KMS-11 (cell line): ENCODE measurements at regions not wholly inside any gene's neighbourhood (a gene's known extent, or its start where the extent isn't known, plus 50 kb on each side); places are given as distances from the start of the nearest gene placed in this dataset.

ENCODE experiments used
- H2AFZ ChIP-seq: fragments of 200-600 bp; sonication (generic); 2 replicates; pipeline ENCODE4 v1.6.1; 2016; ENCODE audit warnings: antibody characterized with exemption, mixed run types, low read depth
- H3K27ac ChIP-seq: fragments of 200-600 bp; sonication (generic); 2 replicates; pipeline ENCODE4 v1.6.1; 2016; ENCODE audit warnings: mild to moderate bottlenecking, mixed run types
- H3K27me3 ChIP-seq: fragments of 200-600 bp; sonication (generic); 2 replicates; pipeline ENCODE4 v1.6.1; 2017; ENCODE audit warnings: mild to moderate bottlenecking, low read depth, mixed run types, moderate library complexity; ENCODE audit not compliant: insufficient read depth
- H3K36me3 ChIP-seq: fragments of 200-600 bp; sonication (generic); 2 replicates; pipeline ENCODE4 v1.6.1; 2017; ENCODE audit warnings: mild to moderate bottlenecking, mixed run types; ENCODE audit not compliant: insufficient read depth
- H3K4me1 ChIP-seq: fragments of 200-600 bp; sonication (generic); 2 replicates; pipeline ENCODE4 v1.6.1; 2016; ENCODE audit warnings: mild to moderate bottlenecking, low read depth, mixed run types; ENCODE audit not compliant: poor library complexity, severe bottlenecking
- H3K4me2 ChIP-seq: fragments of 200-600 bp; sonication (generic); 2 replicates; pipeline ENCODE4 v1.7.0; 2016; ENCODE audit warnings: mild to moderate bottlenecking, mixed run types
- H3K4me3 ChIP-seq: fragments of 200-600 bp; sonication (generic); IDR thresholded peaks from 2 replicates; pipeline ENCODE4 v1.6.1; 2017; ENCODE audit warnings: low read depth, low read length, mixed read lengths; ENCODE audit not compliant: insufficient read depth
- H3K79me2 ChIP-seq: fragments of 200-600 bp; sonication (generic); 2 replicates; pipeline ENCODE4 v1.6.1; 2016; ENCODE audit warnings: low read depth, mixed run types; ENCODE audit not compliant: insufficient read depth
- H3K9ac ChIP-seq: fragments of 200-600 bp; sonication (generic); 2 replicates; pipeline ENCODE4 v1.6.1; 2016; ENCODE audit warnings: mild to moderate bottlenecking, mixed run types
- H4K20me1 ChIP-seq: fragments of 200-600 bp; sonication (generic); 2 replicates; pipeline ENCODE4 v1.6.1; 2016; ENCODE audit warnings: mild to moderate bottlenecking, mixed run types; ENCODE audit not compliant: insufficient read depth
- TF ChIP-seq, protein P1 (sequence below): fragments of 200-600 bp; sonication (generic); conservative IDR thresholded peaks from 2 replicates; pipeline ENCODE4 v1.6.1; 2017; ENCODE audit warnings: low read depth, mild to moderate bottlenecking, antibody characterized with exemption, low read length, moderate library complexity, mixed read lengths

DNA sequence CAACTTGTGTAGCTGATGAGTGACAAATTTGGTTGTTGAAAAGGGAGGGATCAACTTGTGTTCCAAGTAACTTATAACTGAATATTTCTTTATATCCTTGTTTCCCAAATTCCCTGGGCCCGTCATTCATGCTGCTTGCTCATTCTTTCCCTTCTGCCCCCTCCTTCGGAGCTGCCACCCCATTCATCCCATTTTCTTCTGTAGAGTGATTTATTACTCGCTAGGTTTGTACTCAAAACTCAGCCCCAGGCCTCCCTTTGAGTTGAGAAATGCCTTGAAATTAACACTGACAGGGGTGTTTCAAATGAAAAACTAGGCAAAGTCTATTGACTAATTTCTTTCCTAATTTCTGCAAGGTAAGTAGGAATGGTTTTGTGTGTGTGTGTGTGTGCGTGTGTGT lies 277.4 kb upstream of the SLCO3A1 start:
- H3K4me2 ChIP-seq = no peak overlapping the region
- no peak overlapping the region for H2AFZ ChIP-seq
- TF ChIP-seq, protein P1, sequence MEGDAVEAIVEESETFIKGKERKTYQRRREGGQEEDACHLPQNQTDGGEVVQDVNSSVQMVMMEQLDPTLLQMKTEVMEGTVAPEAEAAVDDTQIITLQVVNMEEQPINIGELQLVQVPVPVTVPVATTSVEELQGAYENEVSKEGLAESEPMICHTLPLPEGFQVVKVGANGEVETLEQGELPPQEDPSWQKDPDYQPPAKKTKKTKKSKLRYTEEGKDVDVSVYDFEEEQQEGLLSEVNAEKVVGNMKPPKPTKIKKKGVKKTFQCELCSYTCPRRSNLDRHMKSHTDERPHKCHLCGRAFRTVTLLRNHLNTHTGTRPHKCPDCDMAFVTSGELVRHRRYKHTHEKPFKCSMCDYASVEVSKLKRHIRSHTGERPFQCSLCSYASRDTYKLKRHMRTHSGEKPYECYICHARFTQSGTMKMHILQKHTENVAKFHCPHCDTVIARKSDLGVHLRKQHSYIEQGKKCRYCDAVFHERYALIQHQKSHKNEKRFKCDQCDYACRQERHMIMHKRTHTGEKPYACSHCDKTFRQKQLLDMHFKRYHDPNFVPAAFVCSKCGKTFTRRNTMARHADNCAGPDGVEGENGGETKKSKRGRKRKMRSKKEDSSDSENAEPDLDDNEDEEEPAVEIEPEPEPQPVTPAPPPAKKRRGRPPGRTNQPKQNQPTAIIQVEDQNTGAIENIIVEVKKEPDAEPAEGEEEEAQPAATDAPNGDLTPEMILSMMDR = no peak
- no peaks in the 10 kb centered on the region for H3K36me3 ChIP-seq
- no peak overlapping the region for H3K27ac ChIP-seq
- H3K79me2 ChIP-seq = no peaks in the 10 kb centered on the region
- no peaks in the 10 kb centered on the region for H4K20me1 ChIP-seq
- H3K4me1 ChIP-seq = no peaks in the 10 kb centered on the region
- H3K9ac ChIP-seq = no peak overlapping the region
- H3K4me3 ChIP-seq = no peak overlapping the region
- H3K27me3 ChIP-seq = no peaks in the 10 kb centered on the region

GRCh38 chr15:91578511-91578910 lies 275.0 kb upstream of the SLCO3A1 start:
- no peak overlapping the region for H2AFZ ChIP-seq
- H3K27me3 ChIP-seq = no peaks in the 10 kb centered on the region
- no peaks in the 10 kb centered on the region for H3K36me3 ChIP-seq
- H4K20me1 ChIP-seq = no peaks in the 10 kb centered on the region
- H3K79me2 ChIP-seq = no peaks in the 10 kb centered on the region
- no peak overlapping the region for H3K27ac ChIP-seq
- H3K4me2 ChIP-seq = no peak overlapping the region
- H3K4me1 ChIP-seq = no peaks in the 10 kb centered on the region
- no peak overlapping the region for H3K4me3 ChIP-seq
- TF ChIP-seq, protein P1 = no peak
- H3K9ac ChIP-seq = no peak overlapping the region

DNA sequence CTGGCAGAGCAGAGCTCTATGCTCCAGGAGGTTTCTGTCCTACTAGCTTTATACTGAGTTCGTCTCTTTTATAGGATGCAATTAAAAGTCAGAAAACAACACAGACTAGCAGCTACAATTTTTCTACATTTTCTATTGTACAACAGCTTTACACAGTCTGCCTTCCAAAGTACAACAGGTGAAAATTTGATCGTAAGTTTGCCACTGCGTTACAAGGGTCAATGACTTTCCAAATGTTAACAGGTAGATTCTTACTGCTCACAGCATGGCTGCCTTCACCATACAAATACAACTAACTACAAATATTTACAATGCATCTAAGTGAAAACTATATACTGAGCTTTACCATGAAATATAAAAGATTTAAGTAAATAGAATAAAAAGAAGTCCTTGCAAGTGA lies 268.6 kb upstream of the SLCO3A1 start:
- TF ChIP-seq, protein P1 = no peak
- Histone ChIP-seq H3K4me1 (no peaks in the 10 kb centered on the region), H3K4me2 (no peak overlapping the region), H4K20me1 (no peaks in the 10 kb centered on the region), H3K4me3 (no peak overlapping the region), H3K9ac (no peak overlapping the region), H2AFZ (no peak overlapping the region), H3K79me2 (no peaks in the 10 kb centered on the region), H3K36me3 (no peaks in the 10 kb centered on the region), H3K27me3 (no peaks in the 10 kb centered on the region), H3K27ac (no peak overlapping the region)

DNA sequence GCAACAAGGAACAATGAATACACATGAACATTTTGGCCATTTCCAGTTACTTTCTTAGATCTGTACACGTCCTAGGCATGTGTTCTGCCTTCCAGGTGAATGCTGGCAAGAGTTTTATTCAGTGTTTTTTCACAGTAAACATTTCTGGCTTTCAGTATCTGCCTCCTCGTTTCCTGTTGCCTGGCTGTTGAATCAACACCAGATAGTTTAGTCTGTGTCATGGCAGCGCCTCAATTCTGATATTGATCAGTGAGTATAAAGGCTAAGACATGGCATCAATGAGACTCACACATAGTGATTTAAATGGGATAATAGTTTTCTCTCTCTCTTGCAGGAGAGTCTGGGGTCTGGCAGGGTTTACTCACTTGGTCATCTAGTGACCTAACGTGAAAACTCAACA lies 266.9 kb upstream of the SLCO3A1 start:
- no peak overlapping the region for H3K4me2 ChIP-seq
- H3K27ac ChIP-seq = no peak overlapping the region
- TF ChIP-seq, protein P1 = no peak
- no peaks in the 10 kb centered on the region for H3K79me2 ChIP-seq
- no peaks in the 10 kb centered on the region for H3K27me3 ChIP-seq
- no peak overlapping the region for H3K9ac ChIP-seq
- no peak overlapping the region for H3K4me3 ChIP-seq
- no peak overlapping the region for H2AFZ ChIP-seq
- H4K20me1 ChIP-seq = no peaks in the 10 kb centered on the region
- H3K4me1 ChIP-seq = no peaks in the 10 kb centered on the region
- H3K36me3 ChIP-seq = no peaks in the 10 kb centered on the region
